WERI-Rb-1 (cell line): ENCODE measurements at regions not wholly inside any gene's neighbourhood (a gene's known extent, or its start where the extent isn't known, plus 50 kb on each side); places are given as distances from the start of the nearest gene placed in this dataset.

Experiments used
- DNase-seq: peaks from one replicate; pipeline ENCODE4 v3.0.0-alpha.2; 2020
- H3K27ac ChIP-seq: fragments of 250-450 bp; sonication (Bioruptor Pico); 2 replicates; pipeline ENCODE4 v1.5.1; 2020; ENCODE audit warnings: mild to moderate bottlenecking, moderate library complexity
- H3K27me3 ChIP-seq: fragments of 250-450 bp; sonication (Bioruptor Pico); 2 replicates; pipeline ENCODE4 v1.5.1; 2021; ENCODE audit warnings: mild to moderate bottlenecking, low read depth, moderate library complexity; ENCODE audit not compliant: insufficient read depth, severe bottlenecking
- H3K36me3 ChIP-seq: fragments of 250-450 bp; sonication (Bioruptor Pico); 2 replicates; pipeline ENCODE4 v1.5.1; 2020; ENCODE audit warnings: mild to moderate bottlenecking, moderate library complexity
- H3K4me3 ChIP-seq: 2 replicates; pipeline ENCODE4 v1.5.1; 2011; ENCODE audit warnings: low read depth, mild to moderate bottlenecking, control low read depth, low read length
- H3K9me3 ChIP-seq: fragments of 250-450 bp; sonication (Bioruptor Pico); 2 replicates; pipeline ENCODE4 v1.5.1; 2021; ENCODE audit warnings: mild to moderate bottlenecking, moderate library complexity; ENCODE audit not compliant: severe bottlenecking
- CTCF ChIP-seq: IDR thresholded peaks from 2 replicates; pipeline ENCODE4 v1.5.1; 2011; ENCODE audit warnings: low read depth, mild to moderate bottlenecking, control low read depth, inconsistent platforms, low read length

- Histone ChIP-seq H3K36me3 (no peaks in the 10 kb centered on the region), H3K4me3 (no peak overlapping the region), H3K9me3 (no peaks in the 10 kb centered on the region), H3K27ac (no peak overlapping the region), H3K27me3 (no peaks in the 10 kb centered on the region)
- TF ChIP-seq CTCF = no peak
- DNase-seq = no peak
Measured at GRCh38 chr3:72568083-72568482, 280.2 kb downstream of the SHQ1 start.

- Histone ChIP-seq H3K27ac (no peak overlapping the region), H3K27me3 (no peaks in the 10 kb centered on the region), H3K36me3 (no peaks in the 10 kb centered on the region), H3K4me3 (no peak overlapping the region), H3K9me3 (peaks cover 3% of the 10 kb centered on the region)
- DNase-seq = no peak
- no peak for TF ChIP-seq CTCF
Measured at GRCh38 chr3:72567474-72567873, 280.8 kb downstream of the SHQ1 start.

GRCh38 chr3:72565593-72565992 lies 282.7 kb downstream of the SHQ1 start:
- Histone ChIP-seq H3K36me3 (no peaks in the 10 kb centered on the region), H3K4me3 (no peak overlapping the region), H3K27ac (no peak overlapping the region), H3K27me3 (no peaks in the 10 kb centered on the region), H3K9me3 (peaks cover 9% of the 10 kb centered on the region)
- no peak for DNase-seq
- TF ChIP-seq CTCF = no peak

GRCh38 chr3:72563690-72564370 lies 284.4 kb downstream of the SHQ1 start:
- no peak for DNase-seq
- TF ChIP-seq CTCF = no peak

GRCh38 chr3:72560846-72561675 lies 287.2 kb downstream of the SHQ1 start:
- TF ChIP-seq CTCF = no peak
- H3K27ac ChIP-seq = no peak overlapping the region

More at GRCh38 chr3:72563690-72564370, 284.4 kb downstream of the SHQ1 start:
- H3K27ac ChIP-seq = no peak overlapping the region
- peaks cover 12% of the 10 kb centered on the region for H3K9me3 ChIP-seq
- H3K36me3 ChIP-seq = no peaks in the 10 kb centered on the region
- no peaks in the 10 kb centered on the region for H3K27me3 ChIP-seq
- no peak overlapping the region for H3K4me3 ChIP-seq

More at GRCh38 chr3:72560846-72561675, 287.2 kb downstream of the SHQ1 start:
- H3K4me3 ChIP-seq = no peak overlapping the region
- H3K36me3 ChIP-seq = no peaks in the 10 kb centered on the region
- no peak for DNase-seq
- H3K9me3 ChIP-seq = peaks cover 13% of the 10 kb centered on the region
- no peaks in the 10 kb centered on the region for H3K27me3 ChIP-seq
